NCI-H524 (cell line): ENCODE measurements at regions not wholly inside any gene's neighbourhood (a gene's known extent, or its start where the extent isn't known, plus 50 kb on each side); places are given as distances from the start of the nearest gene placed in this dataset.
"Not testable (repeated sequence)": the region's sequence is repeated elsewhere in the genome, so short reads cannot be mapped to it uniquely, and the experiment has no call there.

ENCODE experiments used
- DNase-seq, 2 experiments: peaks; one replicate each; lab custom pipeline; 2025; lab: John Stamatoyannopoulos, UW

GRCh38 chr5:1588071-1588694 lies 64.4 kb upstream of the LPCAT1 start:
- not testable (repeated sequence) for DNase-seq

- not testable (repeated sequence) for DNase-seq
These were observed 59.5 kb upstream of the LPCAT1 start for GRCh38 chr5:1583081-1583875.

- DNase-seq = not testable (repeated sequence)
These were observed 55.6 kb upstream of the LPCAT1 start for GRCh38 chr5:1579389-1579788.

- not testable (repeated sequence) for DNase-seq
These were observed 53.1 kb upstream of the LPCAT1 start for GRCh38 chr5:1576851-1577250.

DNA sequence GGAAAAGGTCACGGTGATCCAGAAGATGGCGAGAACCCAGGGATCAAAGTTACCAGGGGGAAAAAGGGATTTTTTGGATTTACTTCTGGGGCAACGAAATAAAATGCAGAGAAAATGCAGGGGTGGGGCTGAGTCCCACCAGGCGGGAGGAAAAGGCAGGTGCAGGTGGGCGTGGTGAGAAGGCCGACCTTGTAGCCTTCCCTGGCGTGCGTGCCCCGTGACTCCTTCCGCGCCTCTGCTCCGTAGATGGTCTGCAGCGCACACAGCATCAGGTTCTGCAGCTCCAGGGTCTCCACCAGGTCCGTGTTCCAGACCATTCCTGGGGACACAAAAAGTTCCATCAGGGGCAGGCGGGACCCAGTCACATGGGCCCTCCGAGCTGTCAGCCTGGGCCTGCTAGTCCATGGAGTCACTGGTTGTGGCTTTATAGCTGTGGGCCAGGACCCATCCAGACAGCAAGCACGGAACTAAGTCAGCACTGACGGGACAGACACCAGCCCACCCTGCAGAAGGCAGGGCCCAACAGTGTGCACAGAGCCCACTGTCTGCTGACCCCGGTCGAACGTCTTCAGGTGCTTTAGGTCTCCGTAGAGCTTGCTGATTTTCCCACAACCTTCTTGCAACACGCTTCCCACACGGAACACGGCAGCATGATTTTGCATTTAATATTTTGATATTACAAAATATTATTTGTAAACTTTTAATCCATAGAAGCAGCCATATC lies 52.4 kb upstream of the LPCAT1 start:
- DNase-seq = not testable (repeated sequence)

GRCh38 chr5:1575491-1575890 lies 51.7 kb upstream of the LPCAT1 start:
- DNase-seq = not testable (repeated sequence)

GRCh38 chr5:1574023-1574318 lies 50.2 kb upstream of the LPCAT1 start:
- not testable (repeated sequence) for DNase-seq

DNA sequence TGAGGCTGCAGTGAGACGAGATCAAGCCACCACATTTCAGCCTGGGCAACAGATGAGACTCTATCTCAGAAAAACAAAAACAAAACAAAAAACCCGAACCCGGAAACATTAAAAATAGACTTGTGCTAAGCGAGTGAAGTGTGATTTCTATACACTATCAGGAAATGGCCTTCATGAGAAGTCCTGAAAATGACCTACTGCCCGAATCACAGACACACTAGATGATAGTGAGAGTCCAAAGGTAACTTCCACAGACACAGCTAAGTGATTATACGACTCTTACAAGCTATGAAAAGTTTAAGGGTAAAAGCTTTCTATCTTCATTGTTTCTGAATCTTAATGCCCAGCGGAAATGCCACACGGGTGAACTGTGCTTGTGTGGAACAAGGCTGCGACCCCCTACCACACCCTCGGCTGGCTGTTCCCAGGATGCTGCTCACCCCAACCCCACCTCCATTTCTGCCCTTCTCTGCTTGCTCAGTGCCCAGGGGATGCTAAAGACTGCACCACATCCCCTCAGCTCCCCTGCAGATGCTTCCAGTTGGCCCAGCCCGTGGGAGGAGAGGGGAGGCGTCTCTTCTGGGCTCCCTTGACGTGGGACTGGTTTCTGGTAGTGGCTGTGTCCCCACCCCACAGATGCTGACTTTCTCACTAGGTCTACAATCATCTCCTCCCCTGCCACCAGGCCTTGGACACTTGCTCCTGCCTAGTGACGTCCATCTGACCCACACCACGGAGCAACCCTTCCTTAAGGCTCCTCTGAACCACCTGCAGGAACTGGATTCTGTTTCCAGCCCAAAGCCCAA lies 49.7 kb upstream of the LPCAT1 start:
- not testable (repeated sequence) for DNase-seq
